Kidney epithelial cell (primary cell): ENCODE measurements at regions not wholly inside any gene's neighbourhood (a gene's known extent, or its start where the extent isn't known, plus 50 kb on each side); places are given as distances from the start of the nearest gene placed in this dataset.

Source experiments
- DNase-seq: peaks from one replicate; pipeline ENCODE4 v3.0.0-alpha.2; 2010; ENCODE audit warnings: low read depth
- H3K27me3 ChIP-seq: 2 replicates; pipeline ENCODE4 v1.6.0; 2011; ENCODE audit warnings: low read length; ENCODE audit not compliant: control insufficient read depth, insufficient read depth
- H3K36me3 ChIP-seq: 2 replicates; pipeline ENCODE4 v1.5.1; 2011; ENCODE audit warnings: low read length; ENCODE audit not compliant: control insufficient read depth, insufficient read depth
- H3K4me3 ChIP-seq: 2 replicates; pipeline ENCODE4 v1.5.1; 2011; ENCODE audit warnings: low read depth, mild to moderate bottlenecking, control low read depth, low read length
- TF ChIP-seq, protein P1 (sequence below): IDR thresholded peaks from 2 replicates; pipeline ENCODE4 v1.5.1; 2011; ENCODE audit warnings: mild to moderate bottlenecking, moderate library complexity, low read length, control low read depth, inconsistent platforms; ENCODE audit not compliant: insufficient read depth, poor library complexity, severe bottlenecking

DNA sequence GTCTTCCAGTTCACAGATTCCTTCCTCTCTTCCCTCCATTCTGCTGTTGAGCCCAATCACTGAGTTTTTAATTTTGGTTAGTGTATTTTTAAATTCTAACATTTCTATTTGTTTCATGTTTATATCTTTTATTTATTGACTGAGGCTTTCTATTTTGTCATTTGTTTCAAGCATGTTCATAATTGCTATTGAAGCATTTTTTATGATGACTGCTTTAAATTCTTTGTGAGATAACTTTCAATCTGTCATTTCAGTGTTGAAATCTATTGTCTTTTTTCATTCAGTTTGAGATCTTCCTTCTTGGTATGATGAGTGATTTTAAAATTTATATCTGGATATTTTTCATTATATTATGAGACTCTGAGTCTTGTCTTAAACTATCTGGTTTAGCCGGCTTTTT, 192.3 kb downstream of the RPLP1 start:
- Histone ChIP-seq H3K27me3 (peaks cover 16% of the 10 kb centered on the region), H3K36me3 (no peaks in the 10 kb centered on the region), H3K4me3 (no peak overlapping the region)
- DNase-seq: no peak
- TF ChIP-seq, protein P1, sequence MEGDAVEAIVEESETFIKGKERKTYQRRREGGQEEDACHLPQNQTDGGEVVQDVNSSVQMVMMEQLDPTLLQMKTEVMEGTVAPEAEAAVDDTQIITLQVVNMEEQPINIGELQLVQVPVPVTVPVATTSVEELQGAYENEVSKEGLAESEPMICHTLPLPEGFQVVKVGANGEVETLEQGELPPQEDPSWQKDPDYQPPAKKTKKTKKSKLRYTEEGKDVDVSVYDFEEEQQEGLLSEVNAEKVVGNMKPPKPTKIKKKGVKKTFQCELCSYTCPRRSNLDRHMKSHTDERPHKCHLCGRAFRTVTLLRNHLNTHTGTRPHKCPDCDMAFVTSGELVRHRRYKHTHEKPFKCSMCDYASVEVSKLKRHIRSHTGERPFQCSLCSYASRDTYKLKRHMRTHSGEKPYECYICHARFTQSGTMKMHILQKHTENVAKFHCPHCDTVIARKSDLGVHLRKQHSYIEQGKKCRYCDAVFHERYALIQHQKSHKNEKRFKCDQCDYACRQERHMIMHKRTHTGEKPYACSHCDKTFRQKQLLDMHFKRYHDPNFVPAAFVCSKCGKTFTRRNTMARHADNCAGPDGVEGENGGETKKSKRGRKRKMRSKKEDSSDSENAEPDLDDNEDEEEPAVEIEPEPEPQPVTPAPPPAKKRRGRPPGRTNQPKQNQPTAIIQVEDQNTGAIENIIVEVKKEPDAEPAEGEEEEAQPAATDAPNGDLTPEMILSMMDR: no peak

- Histone ChIP-seq H3K4me3 (no peak overlapping the region), H3K36me3 (no peaks in the 10 kb centered on the region), H3K27me3 (peaks cover 21% of the 10 kb centered on the region)
- TF ChIP-seq, protein P1: no peak
- DNase-seq: no peak
Observed at GRCh38 chr15:69647142-69647513, 194.5 kb downstream of the RPLP1 start.

DNA sequence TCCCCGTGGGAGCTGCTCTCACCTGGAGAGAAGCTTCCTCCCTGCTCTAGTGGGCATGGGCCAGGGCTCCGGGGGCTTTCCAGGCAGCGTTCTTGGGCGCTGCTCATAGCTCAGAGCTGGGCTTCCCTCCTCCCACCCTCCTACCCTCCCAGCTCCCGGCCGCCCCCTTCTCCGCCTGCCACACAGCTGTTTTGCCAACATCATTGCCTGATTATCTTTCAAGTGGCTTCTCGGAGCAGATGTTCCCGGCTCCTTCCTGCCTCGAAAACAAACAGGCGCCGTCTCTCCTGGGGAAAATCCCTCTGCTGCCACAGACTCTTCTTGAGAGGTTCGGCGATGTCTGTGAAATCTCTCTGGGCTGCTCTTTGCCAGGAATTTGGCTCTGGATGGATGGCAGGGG, 195.6 kb downstream of the RPLP1 start:
- Histone ChIP-seq H3K4me3 (no peak overlapping the region), H3K36me3 (no peaks in the 10 kb centered on the region), H3K27me3 (peaks cover 21% of the 10 kb centered on the region)
- DNase-seq: no peak
- TF ChIP-seq, protein P1: no peak

- TF ChIP-seq, protein P1: no peak
- DNase-seq: no peak
- Histone ChIP-seq H3K36me3 (no peaks in the 10 kb centered on the region), H3K4me3 (no peak overlapping the region), H3K27me3 (peaks cover 21% of the 10 kb centered on the region)
Observed at GRCh38 chr15:69648775-69649735, 196.4 kb downstream of the RPLP1 start.

- TF ChIP-seq, protein P1: no peak
- H3K4me3 ChIP-seq: no peak overlapping the region
- H3K27me3 ChIP-seq: peaks cover 21% of the 10 kb centered on the region
Observed at GRCh38 chr15:69652293-69652692, 199.7 kb downstream of the RPLP1 start.

DNA sequence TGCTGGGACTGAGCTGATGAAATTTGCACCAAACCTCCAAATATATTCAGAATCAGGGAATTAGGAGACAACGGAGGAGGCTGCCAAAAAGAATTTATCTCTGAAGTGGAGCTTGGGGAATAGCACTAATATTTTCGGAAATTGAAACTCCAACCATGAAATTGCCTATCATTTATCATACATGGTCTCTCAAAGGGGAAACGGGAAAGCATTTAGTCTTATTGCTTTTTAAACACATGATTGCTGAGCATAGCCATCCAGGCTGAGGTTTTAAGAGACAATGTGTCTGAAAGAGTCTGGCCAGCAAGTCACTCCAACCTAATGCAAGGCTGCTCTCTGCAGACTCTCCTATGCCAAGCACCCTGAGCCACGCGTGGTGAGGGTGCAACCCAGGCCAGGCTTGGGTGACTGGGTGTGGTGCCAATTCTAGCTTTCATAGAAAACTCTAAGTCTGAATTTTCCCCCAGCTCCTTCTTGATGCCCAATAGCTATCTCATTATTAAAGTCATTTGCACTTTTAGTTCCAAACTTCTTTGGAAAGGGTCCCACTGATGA, 200.2 kb downstream of the RPLP1 start:
- no peak for DNase-seq
- TF ChIP-seq, protein P1: no peak
- no peak overlapping the region for H3K4me3 ChIP-seq
- H3K36me3 ChIP-seq: no peaks in the 10 kb centered on the region
- peaks cover 21% of the 10 kb centered on the region for H3K27me3 ChIP-seq

More at GRCh38 chr15:69652293-69652692, 199.7 kb downstream of the RPLP1 start:
- no peaks in the 10 kb centered on the region for H3K36me3 ChIP-seq
- no peak for DNase-seq
